Bone marrow (tissue), 2 donors: ENCODE measurements at regions not wholly inside any gene's neighbourhood (a gene's known extent, or its start where the extent isn't known, plus 50 kb on each side); places are given as distances from the start of the nearest gene placed in this dataset.
"Not testable (repeated sequence)": the region's sequence is repeated elsewhere in the genome, so short reads cannot be mapped to it uniquely, and the experiment has no call there.

ENCODE experiments used
- DNase-seq, 2 donors: peaks; one replicate each; lab custom pipeline; 2025; lab: John Stamatoyannopoulos, UW

DNA sequence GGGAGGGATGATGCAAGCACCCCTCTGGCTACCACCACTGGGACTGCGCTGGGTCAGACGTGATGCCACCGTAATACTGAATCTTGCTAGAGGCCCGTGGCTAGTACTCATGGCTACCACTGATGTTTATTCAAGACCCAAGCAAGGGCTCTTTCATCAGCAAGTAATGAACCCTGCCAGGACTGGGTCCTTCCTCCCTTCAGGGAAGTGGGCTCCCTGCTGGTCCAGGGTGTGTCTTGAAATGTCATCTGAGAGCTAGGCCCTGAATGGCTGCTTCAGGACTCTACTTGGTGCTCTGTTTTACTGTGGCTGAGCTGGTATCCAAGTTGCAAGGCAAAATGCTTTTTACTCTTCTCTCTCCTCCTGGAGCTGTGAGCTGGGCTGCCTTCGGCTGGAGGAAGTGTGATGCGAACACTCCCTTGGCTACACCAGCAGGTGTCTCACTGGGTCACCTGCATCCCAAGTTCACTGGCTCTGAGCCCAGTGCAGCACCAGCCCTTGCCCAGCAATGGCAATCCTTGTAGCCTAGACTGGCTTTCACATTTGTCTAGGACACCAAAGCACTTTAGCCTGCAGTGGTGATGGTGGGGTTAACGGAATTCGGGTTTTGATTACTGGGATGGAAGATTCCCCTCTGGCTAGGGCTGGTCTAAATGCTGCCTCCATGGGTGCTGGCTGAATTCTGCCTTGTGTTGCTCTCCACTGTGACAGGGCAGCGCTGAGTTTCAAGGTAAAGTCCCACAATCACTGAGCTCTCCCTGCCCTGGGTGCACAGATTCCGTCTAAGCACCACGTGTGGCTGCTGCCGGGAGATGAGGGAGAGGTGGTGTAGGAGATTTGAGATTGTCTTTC lies 98.6 kb downstream of the USP22 start:
- DNase-seq: no peak

DNA sequence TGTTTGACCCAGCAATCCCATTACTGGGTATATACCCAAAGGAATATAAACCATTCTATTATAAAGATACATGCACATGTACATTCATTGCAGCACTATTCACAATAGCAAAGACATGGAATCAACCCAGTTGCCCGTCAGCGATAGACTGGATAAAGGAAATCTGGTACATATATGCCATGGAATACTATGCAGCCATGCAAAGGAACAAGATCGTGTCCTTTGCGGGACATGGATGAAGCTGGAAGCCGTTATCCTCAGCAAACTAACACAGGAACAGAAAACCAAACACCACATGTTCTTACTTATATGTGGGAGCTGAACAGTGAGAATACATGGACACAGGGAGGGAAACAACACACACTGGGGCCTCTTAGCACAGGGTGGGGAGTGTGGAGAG lies 95.1 kb downstream of the USP22 start:
- DNase-seq: not testable (repeated sequence)

DNA sequence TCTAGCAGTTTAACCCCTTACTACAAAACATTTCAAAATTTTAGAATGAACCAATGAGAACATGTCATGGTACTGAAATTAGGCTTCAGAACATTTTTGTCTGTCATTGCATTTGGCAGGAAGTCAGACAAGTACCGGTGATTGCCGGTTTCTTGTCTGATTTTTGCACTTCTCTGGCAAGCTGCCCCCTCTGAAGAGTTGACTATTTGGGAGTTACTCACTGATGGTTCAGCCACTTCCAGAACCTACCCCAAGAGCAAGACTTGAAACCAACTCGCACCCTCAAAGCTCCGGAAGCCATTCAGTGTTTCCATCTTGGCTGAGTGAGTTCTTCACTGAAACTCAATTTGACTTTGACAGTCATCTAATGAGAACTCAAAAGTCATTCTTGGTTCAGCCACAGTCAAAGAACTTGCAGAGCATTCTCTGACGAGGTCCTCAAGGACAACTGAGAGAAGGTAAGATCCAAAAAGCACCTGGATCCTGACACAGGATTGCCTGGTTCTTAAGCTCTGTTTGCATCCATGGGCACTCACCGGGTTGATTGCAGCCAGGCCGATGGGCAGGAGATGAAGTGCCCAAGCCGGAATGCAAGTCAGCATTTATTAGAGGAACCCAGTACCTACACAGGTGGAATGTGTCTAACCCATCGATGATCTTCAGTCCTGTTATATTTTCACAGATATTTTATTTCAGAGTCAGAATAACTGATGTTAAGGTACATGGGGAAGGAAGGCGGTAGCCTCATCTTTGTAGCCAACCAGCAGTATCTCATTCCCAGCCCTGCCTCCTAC lies 93.6 kb downstream of the USP22 start:
- DNase-seq: no peak
